ENCODE measurements at regions not wholly inside any gene's neighbourhood (a gene's known extent, or its start where the extent isn't known, plus 50 kb on each side); places are given as distances from the start of the nearest gene placed in this dataset.

GRCh38 chr11:26846227-26846626, 124.4 kb upstream of the SLC5A12 start (continued):
- no peak for TF ChIP-seq SIN3A (IDR thresholded peaks at IDR 0.05; ENCODE audit: low read depth)
- no peak for TF ChIP-seq CEBPB (IDR thresholded peaks at IDR 0.05; ENCODE audit: low read depth)
- no peak for TF ChIP-seq RAD21 (IDR thresholded peaks at IDR 0.05; ENCODE audit: low read depth)
- no peak for TF ChIP-seq ELF1 (IDR thresholded peaks at IDR 0.05; ENCODE audit: borderline replicate concordance, low read depth)
- TF ChIP-seq ZNF274 (IDR thresholded peaks at IDR 0.05; ENCODE audit: low read depth, low read length) = no peak

- H3K36me3 ChIP-seq (ENCODE audit: control insufficient read depth in 1 of 2, insufficient read depth in 2 of 2, low read length in 2 of 2) = no peaks in the 10 kb centered on the region
- intact Hi-C loops (cut with micrococcal nuclease) = no loop called here
- no peak overlapping the region for H3K27ac ChIP-seq (ENCODE audit: low read depth, low read length)
- TF ChIP-seq ZFX (IDR thresholded peaks at IDR 0.05) (no peak), ELF1 (IDR thresholded peaks at IDR 0.05; ENCODE audit: borderline replicate concordance, low read depth) (no peak), EZH2phosphoT487 (IDR thresholded peaks at IDR 0.05; ENCODE audit: borderline replicate concordance) (no peak), SIN3A (IDR thresholded peaks at IDR 0.05; ENCODE audit: low read depth) (no peak), YY1 (IDR thresholded peaks at IDR 0.05; ENCODE audit: extremely low read depth, insufficient replicate concordance, low read depth, low read length) (no peak), MAX (IDR thresholded peaks at IDR 0.05) (no peak), TCF7L2 (IDR thresholded peaks at IDR 0.05; ENCODE audit: borderline replicate concordance, extremely low read depth, insufficient read depth, insufficient read length) (no peak), JUND (IDR thresholded peaks at IDR 0.05) (no peak), CEBPB (IDR thresholded peaks at IDR 0.05; ENCODE audit: low read depth) (no peak), SP1 (IDR thresholded peaks at IDR 0.05; ENCODE audit: low read depth) (no peak), EGR1 (IDR thresholded peaks at IDR 0.05; ENCODE audit: low read depth) (no peak), EZH2 (IDR thresholded peaks at IDR 0.05) (no peak)
- TF ChIP-seq, protein P1, sequence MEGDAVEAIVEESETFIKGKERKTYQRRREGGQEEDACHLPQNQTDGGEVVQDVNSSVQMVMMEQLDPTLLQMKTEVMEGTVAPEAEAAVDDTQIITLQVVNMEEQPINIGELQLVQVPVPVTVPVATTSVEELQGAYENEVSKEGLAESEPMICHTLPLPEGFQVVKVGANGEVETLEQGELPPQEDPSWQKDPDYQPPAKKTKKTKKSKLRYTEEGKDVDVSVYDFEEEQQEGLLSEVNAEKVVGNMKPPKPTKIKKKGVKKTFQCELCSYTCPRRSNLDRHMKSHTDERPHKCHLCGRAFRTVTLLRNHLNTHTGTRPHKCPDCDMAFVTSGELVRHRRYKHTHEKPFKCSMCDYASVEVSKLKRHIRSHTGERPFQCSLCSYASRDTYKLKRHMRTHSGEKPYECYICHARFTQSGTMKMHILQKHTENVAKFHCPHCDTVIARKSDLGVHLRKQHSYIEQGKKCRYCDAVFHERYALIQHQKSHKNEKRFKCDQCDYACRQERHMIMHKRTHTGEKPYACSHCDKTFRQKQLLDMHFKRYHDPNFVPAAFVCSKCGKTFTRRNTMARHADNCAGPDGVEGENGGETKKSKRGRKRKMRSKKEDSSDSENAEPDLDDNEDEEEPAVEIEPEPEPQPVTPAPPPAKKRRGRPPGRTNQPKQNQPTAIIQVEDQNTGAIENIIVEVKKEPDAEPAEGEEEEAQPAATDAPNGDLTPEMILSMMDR (IDR thresholded peaks at IDR 0.05 in 2 of 3, conservative IDR thresholded peaks at IDR 0.05 in 1 of 3; ENCODE audit: borderline replicate concordance in 1 of 3, insufficient read depth in 1 of 3, low read depth in 2 of 3, low read length in 2 of 3) = no peak
- H3K4me3 ChIP-seq (replicated peaks in 1 of 2; ENCODE audit: low read depth in 1 of 2, low read length in 2 of 2) = no peak overlapping the region
- peaks cover 0 to 9% of the 10 kb centered on the region in 2 experiments; a peak in 2 of 4 replicates for H3K9me3 ChIP-seq (ENCODE audit: control insufficient read depth in 1 of 2, insufficient read depth in 1 of 2, low read depth in 1 of 2, low read length in 2 of 2)
- no peak overlapping the region for H3K9ac ChIP-seq (ENCODE audit: low read length)
- no peaks in the 10 kb centered on the region for H3K9me2 ChIP-seq (ENCODE audit: insufficient read depth)
- H3K4me1 ChIP-seq (ENCODE audit: control insufficient read depth in 1 of 2, insufficient read depth in 2 of 2, low read length in 2 of 2) = no peaks in the 10 kb centered on the region
- no peaks in the 10 kb centered on the region for H3K79me2 ChIP-seq (ENCODE audit: insufficient read depth, low read length)
- no peaks in the 10 kb centered on the region for H3K27me3 ChIP-seq (ENCODE audit: insufficient read depth, low read length)
- BruUV-seq (replicated peaks) = no TSS peak
- POLR2A ChIA-PET = no interaction called here
- CTCF ChIA-PET = no interaction called here
- RAD21 ChIA-PET (ENCODE audit: low non-redundant PET in 1 of 2, low total read pairs in 2 of 2, uncharacterized antibody in 2 of 2, unreplicated experiment in 2 of 2) = no interaction called here
- H4K20me1 ChIP-seq (ENCODE audit: insufficient read depth) = no peaks in the 10 kb centered on the region
- H2AFZ ChIP-seq (ENCODE audit: low read depth, low read length, poor library complexity, severe bottlenecking) = no peak overlapping the region
- H3K4me2 ChIP-seq (ENCODE audit: low read length) = no peak overlapping the region
- DNase-seq (ENCODE audit: low read depth, low spot score) (no peak), ATAC-seq (no peak)
Measured at GRCh38 chr11:26847459-26847858, 125.6 kb upstream of the SLC5A12 start.

Data from HCT116 (cell line).